ENCODE measurements at regions not wholly inside any gene's neighbourhood (a gene's known extent, or its start where the extent isn't known, plus 50 kb on each side); places are given as distances from the start of the nearest gene placed in this dataset.

DNA sequence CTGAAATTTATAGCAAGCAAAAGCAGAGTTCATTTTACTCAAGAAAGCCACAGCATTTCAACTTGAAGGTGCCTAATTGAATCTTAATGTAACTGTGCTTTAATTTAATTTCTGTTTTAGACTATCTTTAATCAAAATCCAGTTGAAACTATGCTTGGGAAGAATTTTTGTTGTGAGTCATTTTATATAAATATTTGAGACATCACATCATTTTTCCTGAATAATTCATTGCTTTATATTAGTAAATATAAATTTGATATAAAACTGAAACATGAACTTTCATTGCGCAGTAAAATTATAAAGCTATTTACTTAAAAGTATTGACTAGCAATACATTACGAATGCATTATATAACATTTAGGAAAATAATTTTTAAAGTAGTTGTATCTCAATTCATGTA lies 1937.1 kb upstream of the CDH9 start:
- Histone ChIP-seq H4K20me1 (ENCODE audit: insufficient read depth) (no peaks in the 10 kb centered on the region), H3K36me3 (replicated peaks in 1 of 2; ENCODE audit: control insufficient read depth in 1 of 2, insufficient read depth in 2 of 2, low read length in 1 of 2) (no peaks in the 10 kb centered on the region), H3K9ac (no peak overlapping the region), H3K9me2 (no peaks in the 10 kb centered on the region), H3K27me3 (ENCODE audit: insufficient read depth) (no peaks in the 10 kb centered on the region), H3K27ac (ENCODE audit: low read depth in 2 of 2, low read length in 1 of 2) (no peak overlapping the region), H2AFZ (ENCODE audit: low read depth) (no peak overlapping the region), H3K79me2 (ENCODE audit: insufficient read depth) (no peaks in the 10 kb centered on the region), H3F3A (replicated peaks; ENCODE audit: insufficient read depth) (no peaks in the 10 kb centered on the region), H3K4me1 (ENCODE audit: control insufficient read depth in 1 of 2, insufficient read depth in 2 of 2, low read depth in 1 of 2, low read length in 1 of 2) (no peaks in the 10 kb centered on the region), H3K4me3 (ENCODE audit: low read depth in 2 of 2, low read length in 1 of 2) (no peak overlapping the region), H3K4me2 (no peak overlapping the region), H3K9me3 (no peaks in the 10 kb centered on the region)
- ChIA-PET CTCF (no interaction called here), POLR2A (no interaction called here)
- TF ChIP-seq USF2 (IDR thresholded peaks at IDR 0.05; ENCODE audit: borderline replicate concordance, low read depth, low read length): no peak
- TF ChIP-seq POLR2AphosphoS5 (IDR thresholded peaks at IDR 0.05; ENCODE audit: low read depth, low read length): no peak
- TF ChIP-seq EZH2phosphoT487 (IDR thresholded peaks at IDR 0.05; ENCODE audit: borderline replicate concordance, low read depth): no peak
- TF ChIP-seq CTCF (IDR thresholded peaks at IDR 0.05): no peak
- no peak for TF ChIP-seq ELF1 (IDR thresholded peaks at IDR 0.05)
- TF ChIP-seq IRF3 (IDR thresholded peaks at IDR 0.05; ENCODE audit: low read depth, low read length): no peak
- no peak for TF ChIP-seq NFIC (IDR thresholded peaks at IDR 0.05; ENCODE audit: borderline replicate concordance)
- no peak for TF ChIP-seq SIN3A (IDR thresholded peaks at IDR 0.05; ENCODE audit: borderline replicate concordance, low read depth, low read length)
- TF ChIP-seq, protein P1, sequence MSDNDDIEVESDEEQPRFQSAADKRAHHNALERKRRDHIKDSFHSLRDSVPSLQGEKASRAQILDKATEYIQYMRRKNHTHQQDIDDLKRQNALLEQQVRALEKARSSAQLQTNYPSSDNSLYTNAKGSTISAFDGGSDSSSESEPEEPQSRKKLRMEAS (IDR thresholded peaks at IDR 0.05; ENCODE audit: low read depth): no peak
- no peak for TF ChIP-seq TCF12 (IDR thresholded peaks at IDR 0.05)
- TF ChIP-seq SMC3 (IDR thresholded peaks at IDR 0.05; ENCODE audit: low read depth, low read length): no peak
- TF ChIP-seq REST (IDR thresholded peaks at IDR 0.05; ENCODE audit: low read depth, low read length): no peak
- TF ChIP-seq TEAD4 (IDR thresholded peaks at IDR 0.05; ENCODE audit: borderline replicate concordance, insufficient read depth): no peak
- no peak for TF ChIP-seq EP300 (IDR thresholded peaks at IDR 0.05; ENCODE audit: borderline replicate concordance in 1 of 2, low read depth in 1 of 2, low read length in 1 of 2)
- no peak for TF ChIP-seq JUND (IDR thresholded peaks at IDR 0.05)
- TF ChIP-seq RXRA (IDR thresholded peaks at IDR 0.05; ENCODE audit: borderline replicate concordance, low read depth): no peak
- TF ChIP-seq ZBTB33 (IDR thresholded peaks at IDR 0.05; ENCODE audit: borderline replicate concordance, low read depth): no peak
- TF ChIP-seq GABPA (IDR thresholded peaks at IDR 0.05; ENCODE audit: low read depth): no peak
- no peak for DNase-seq
- 26% methylated on average over 2 of the region's 2 CpGs for WGBS (ENCODE audit: low lambda C conversion rate)

All from SK-N-SH (cell line).